GM12873 (cell line): ENCODE measurements at regions not wholly inside any gene's neighbourhood (a gene's known extent, or its start where the extent isn't known, plus 50 kb on each side); places are given as distances from the start of the nearest gene placed in this dataset.

ENCODE experiments used
- TF ChIP-seq, protein P1 (sequence below): IDR thresholded peaks from 2 replicates; pipeline ENCODE4 v1.5.1; 2012; ENCODE audit warnings: low read depth, mild to moderate bottlenecking, moderate library complexity, low read length, control low read depth; ENCODE audit not compliant: insufficient read depth; ENCODE audit errors: missing control alignments

DNA sequence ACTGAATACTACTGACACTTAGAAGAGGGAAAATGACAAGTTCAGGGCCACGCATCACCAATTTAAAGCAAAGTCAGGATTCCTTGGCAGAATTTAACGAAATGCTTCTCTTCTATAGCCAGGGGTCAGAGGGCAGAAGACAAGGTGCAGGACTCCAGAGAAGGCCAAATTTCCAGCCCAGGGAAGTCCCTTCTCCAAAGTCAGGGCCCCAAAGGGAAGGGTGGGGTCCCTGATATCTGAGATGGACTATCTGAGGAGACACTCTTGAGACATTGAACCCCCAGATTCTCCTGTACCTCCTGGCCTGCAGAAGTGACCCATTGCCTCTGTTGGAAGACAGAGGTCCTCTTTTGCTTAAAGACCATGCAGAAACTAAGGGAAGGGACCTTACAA, 91.2 kb downstream of the RPS6KA4 start:
- TF ChIP-seq, protein P1, sequence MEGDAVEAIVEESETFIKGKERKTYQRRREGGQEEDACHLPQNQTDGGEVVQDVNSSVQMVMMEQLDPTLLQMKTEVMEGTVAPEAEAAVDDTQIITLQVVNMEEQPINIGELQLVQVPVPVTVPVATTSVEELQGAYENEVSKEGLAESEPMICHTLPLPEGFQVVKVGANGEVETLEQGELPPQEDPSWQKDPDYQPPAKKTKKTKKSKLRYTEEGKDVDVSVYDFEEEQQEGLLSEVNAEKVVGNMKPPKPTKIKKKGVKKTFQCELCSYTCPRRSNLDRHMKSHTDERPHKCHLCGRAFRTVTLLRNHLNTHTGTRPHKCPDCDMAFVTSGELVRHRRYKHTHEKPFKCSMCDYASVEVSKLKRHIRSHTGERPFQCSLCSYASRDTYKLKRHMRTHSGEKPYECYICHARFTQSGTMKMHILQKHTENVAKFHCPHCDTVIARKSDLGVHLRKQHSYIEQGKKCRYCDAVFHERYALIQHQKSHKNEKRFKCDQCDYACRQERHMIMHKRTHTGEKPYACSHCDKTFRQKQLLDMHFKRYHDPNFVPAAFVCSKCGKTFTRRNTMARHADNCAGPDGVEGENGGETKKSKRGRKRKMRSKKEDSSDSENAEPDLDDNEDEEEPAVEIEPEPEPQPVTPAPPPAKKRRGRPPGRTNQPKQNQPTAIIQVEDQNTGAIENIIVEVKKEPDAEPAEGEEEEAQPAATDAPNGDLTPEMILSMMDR, result no peak

DNA sequence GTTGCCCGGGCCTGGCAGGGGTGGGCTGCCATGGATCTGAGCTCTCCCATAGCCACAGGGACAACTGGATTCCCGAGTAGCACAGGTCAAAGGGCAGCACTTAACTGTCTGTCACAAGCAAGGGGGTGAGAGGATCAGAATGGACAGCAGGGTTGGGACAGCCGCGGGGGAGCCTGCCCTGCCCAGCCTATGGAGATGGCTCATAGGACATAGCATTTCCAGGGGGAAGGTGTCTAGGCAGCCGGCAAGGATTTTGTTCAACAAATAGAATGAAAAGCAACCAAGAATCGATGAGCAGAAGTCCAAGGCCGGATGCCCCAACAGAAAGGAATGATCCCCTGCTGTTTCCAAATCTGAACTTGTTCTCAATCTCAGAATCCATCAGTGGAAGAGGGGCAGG, 92.9 kb downstream of the RPS6KA4 start:
- TF ChIP-seq, protein P1, result no peak

DNA sequence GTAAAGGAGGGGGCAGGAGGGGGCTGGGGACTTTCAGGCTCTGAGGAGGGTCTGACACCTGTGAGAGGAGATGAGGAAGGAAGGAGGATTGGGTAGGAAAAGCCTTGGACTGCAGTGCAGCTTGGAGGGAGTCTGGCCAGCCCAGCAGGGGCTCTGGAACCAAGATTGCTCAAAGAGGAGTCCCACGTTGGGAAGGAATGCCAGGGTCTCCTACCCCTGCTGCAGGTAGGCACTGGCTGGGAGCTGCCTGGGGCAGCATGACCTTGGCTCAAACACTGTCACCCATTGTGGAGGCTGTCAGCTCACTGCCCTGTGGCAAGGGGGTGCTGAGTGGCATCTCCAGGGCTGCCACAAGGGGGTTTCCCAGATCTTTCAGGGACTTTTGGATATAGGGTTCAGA, 94.5 kb downstream of the RPS6KA4 start:
- TF ChIP-seq, protein P1, result no peak

DNA sequence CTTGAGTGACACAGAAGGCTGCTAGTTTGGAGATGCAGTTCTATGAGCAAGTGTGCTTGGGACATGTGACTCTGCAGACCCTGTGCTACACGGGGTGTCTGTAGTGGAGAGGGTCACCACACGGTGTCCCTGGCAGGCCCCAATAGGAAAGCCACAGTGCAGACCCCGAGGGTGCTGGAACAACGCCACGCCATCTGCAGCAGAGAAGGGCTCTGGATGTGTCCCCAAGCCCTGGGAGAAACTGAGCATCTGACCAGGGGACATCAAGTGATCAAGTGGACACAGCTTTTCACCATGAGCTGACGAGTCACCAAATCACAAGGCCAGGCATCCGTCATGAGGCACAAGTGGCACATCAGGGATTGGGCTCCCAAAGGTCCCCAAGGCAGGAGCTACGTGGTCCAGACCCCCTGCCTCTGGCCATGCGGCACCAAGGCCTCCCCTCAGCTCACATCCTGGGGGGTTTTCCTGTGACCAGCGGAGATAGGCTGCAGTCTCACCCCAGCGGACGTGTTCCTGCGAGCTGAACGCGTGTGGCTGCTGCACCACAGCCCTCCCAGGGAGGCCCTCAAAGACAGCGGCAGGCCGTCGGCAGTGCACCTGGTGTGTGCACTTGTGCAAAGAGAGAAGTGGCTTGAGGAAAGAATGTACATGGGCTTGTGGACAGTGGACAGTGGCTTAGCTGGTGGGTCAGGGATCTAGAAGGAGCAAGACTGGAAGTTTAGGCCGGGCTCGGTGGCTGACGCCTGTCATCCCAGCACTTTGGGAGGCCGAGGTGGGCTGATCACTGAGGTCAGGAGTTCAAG, 96.7 kb downstream of the RPS6KA4 start:
- TF ChIP-seq, protein P1, result no peak

DNA sequence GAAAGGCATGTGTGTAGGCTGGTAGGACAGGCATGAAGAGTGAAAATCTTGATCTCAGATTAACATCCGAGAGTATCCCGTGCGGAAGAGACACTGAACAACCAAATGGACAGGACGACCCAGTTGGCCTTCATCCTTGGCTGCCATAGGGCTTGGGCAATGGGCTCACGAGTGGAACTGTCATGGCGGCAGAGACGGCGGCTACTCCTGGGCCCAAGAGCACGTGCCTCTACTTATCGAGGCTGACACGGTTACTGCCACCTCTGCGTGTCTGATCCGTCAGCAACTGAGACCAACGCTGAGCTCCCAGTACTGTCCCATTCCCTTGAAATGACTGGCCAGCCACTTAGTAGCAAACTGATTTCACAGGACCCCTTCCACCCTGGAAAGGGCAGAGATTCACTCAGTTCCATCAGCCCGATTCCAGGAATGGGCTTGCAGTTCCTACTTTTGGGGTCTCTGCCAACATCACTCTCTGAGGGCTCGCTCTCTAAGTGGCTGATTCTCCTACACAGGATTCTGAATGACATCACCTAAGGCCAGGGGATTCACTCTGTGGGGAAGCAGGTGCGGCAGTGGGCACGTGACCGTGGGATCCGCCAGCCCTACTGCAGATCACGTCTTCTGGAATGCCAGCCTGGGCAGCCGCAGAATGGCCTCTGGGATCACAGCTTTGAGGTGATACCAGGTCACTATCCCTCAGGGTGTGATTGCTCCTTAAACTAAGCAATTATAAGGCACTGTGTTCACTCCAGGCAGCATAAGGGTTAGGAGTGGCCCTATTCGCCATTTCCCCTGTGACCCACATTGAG, 97.8 kb downstream of the RPS6KA4 start:
- TF ChIP-seq, protein P1, result no peak

DNA sequence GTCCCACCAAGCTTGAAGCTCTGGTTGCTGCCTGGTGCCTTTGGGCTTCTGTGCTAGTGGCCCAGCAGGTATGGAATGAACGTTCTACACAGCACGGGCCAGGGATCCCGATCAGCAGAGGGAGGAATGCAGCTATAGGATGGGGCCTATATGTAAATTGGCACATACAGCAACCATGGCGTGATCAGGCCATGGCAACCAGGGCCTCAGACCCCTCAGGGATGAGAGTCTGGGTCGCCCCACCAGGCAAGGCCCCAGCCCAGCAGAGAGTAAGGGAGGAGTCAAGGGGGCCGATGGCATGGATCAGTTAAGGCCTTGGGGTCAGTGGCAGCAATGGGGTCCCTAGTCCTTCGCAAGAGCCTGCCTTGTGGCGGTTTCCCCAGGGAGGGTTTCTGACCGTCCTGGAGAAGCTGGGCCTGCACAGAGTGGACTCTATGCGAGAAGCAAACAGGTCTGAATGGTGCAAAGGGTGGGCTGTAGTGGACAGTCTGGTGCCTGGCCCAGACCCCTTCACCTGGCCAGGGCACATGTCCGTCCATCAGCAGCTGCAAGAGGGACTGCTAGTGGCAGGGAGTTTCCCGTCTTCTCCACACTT, 98.2 kb upstream of the SLC22A11 start:
- TF ChIP-seq, protein P1, result no peak

DNA sequence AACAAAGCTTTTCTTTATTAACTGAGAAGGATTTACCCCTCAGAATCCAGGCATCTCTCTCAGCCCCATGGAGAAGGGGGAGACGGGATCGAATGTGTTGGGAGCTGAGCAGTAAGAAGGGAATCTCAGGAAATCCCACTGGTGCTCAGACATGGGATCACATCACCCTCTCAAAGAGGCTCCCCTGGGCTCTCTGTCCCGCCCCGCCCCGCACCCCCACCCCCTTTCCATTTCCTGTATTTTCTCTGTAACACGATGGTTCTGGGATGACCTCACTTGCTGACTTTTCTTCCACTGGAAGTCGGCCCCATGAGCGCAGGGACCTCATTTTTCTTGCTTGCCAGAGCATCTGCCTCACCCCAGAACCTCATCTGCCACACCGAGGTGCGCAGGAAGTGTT, 96.7 kb upstream of the SLC22A11 start:
- TF ChIP-seq, protein P1, result no peak
